ENCODE measurements at regions not wholly inside any gene's neighbourhood (a gene's known extent, or its start where the extent isn't known, plus 50 kb on each side); places are given as distances from the start of the nearest gene placed in this dataset.

DNA sequence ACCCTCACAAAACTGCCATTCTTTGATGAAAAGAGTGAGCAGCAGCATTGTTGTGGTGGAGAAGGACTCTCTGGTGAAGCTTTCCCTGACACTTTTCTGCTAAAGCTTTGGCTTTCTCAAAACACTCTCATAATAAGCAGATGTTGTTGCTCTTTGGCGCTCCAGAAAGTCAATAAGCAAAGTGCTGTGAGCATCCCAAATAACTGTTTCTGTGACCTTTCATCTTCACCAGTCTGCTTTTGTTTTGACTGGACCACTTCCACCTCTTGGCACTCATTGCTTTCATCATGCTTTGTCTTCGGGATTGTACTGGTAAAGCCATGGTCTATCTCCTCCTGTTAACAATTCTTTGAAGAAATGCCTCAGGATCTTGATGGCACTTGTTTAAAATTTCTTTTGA, 424.7 kb upstream of the TMPO start:
- no peak overlapping the region for H3K27ac ChIP-seq (ENCODE audit: low read depth, low read length, poor library complexity, severe bottlenecking)
- no peak overlapping the region for H3K4me2 ChIP-seq (ENCODE audit: low read length)
- no peaks in the 10 kb centered on the region for H3K27me3 ChIP-seq (ENCODE audit: insufficient read depth, low read length)
- no peaks in the 10 kb centered on the region for H3K4me1 ChIP-seq (ENCODE audit: insufficient read depth, low read length, severe bottlenecking)
- no peak overlapping the region for H3K9ac ChIP-seq (ENCODE audit: low read length)
- no peaks in the 10 kb centered on the region for H3K9me3 ChIP-seq (ENCODE audit: low read length)
- H3K36me3 ChIP-seq (ENCODE audit: insufficient read depth, low read length) = no peaks in the 10 kb centered on the region
- H3F3A ChIP-seq (ENCODE audit: insufficient read depth, low read length) = no peaks in the 10 kb centered on the region
- no peak overlapping the region for H2AFZ ChIP-seq (ENCODE audit: low read length)
- H4K20me1 ChIP-seq (ENCODE audit: insufficient read depth, low read length) = no peaks in the 10 kb centered on the region
- H3K4me3 ChIP-seq (ENCODE audit: low read depth, low read length, poor library complexity, severe bottlenecking) = no peak overlapping the region
- TF ChIP-seq EZH2 (IDR thresholded peaks at IDR 0.05; ENCODE audit: borderline replicate concordance, low read length) = no peak
- TF ChIP-seq, protein P1, sequence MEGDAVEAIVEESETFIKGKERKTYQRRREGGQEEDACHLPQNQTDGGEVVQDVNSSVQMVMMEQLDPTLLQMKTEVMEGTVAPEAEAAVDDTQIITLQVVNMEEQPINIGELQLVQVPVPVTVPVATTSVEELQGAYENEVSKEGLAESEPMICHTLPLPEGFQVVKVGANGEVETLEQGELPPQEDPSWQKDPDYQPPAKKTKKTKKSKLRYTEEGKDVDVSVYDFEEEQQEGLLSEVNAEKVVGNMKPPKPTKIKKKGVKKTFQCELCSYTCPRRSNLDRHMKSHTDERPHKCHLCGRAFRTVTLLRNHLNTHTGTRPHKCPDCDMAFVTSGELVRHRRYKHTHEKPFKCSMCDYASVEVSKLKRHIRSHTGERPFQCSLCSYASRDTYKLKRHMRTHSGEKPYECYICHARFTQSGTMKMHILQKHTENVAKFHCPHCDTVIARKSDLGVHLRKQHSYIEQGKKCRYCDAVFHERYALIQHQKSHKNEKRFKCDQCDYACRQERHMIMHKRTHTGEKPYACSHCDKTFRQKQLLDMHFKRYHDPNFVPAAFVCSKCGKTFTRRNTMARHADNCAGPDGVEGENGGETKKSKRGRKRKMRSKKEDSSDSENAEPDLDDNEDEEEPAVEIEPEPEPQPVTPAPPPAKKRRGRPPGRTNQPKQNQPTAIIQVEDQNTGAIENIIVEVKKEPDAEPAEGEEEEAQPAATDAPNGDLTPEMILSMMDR (IDR thresholded peaks at IDR 0.05; ENCODE audit: low read length) = no peak
- no peaks in the 10 kb centered on the region for H3K9me2 ChIP-seq (ENCODE audit: low read depth, low read length)
- no peaks in the 10 kb centered on the region for H3K79me2 ChIP-seq (ENCODE audit: insufficient read depth, low read length)

GRCh38 chr12:98096436-98096835, 419.0 kb upstream of the TMPO start:
- TF ChIP-seq, protein P1 (IDR thresholded peaks at IDR 0.05; ENCODE audit: low read length) = no peak
- no peak for TF ChIP-seq EZH2 (IDR thresholded peaks at IDR 0.05; ENCODE audit: borderline replicate concordance, low read length)
- H3K9me3 ChIP-seq (ENCODE audit: low read length) = no peaks in the 10 kb centered on the region
- H2AFZ ChIP-seq (ENCODE audit: low read length) = no peak overlapping the region
- H3K36me3 ChIP-seq (ENCODE audit: insufficient read depth, low read length) = no peaks in the 10 kb centered on the region
- H3K27me3 ChIP-seq (ENCODE audit: insufficient read depth, low read length) = no peaks in the 10 kb centered on the region
- H3K4me1 ChIP-seq (ENCODE audit: insufficient read depth, low read length, severe bottlenecking) = no peaks in the 10 kb centered on the region
- no peaks in the 10 kb centered on the region for H3K9me2 ChIP-seq (ENCODE audit: low read depth, low read length)
- H3K9ac ChIP-seq (ENCODE audit: low read length) = no peak overlapping the region
- H3K4me2 ChIP-seq (ENCODE audit: low read length) = no peak overlapping the region
- no peaks in the 10 kb centered on the region for H3K79me2 ChIP-seq (ENCODE audit: insufficient read depth, low read length)
- H4K20me1 ChIP-seq (ENCODE audit: insufficient read depth, low read length) = no peaks in the 10 kb centered on the region
- no peak overlapping the region for H3K4me3 ChIP-seq (ENCODE audit: low read depth, low read length, poor library complexity, severe bottlenecking)
- H3F3A ChIP-seq (ENCODE audit: insufficient read depth, low read length) = no peaks in the 10 kb centered on the region
- no peak overlapping the region for H3K27ac ChIP-seq (ENCODE audit: low read depth, low read length, poor library complexity, severe bottlenecking)

- Histone ChIP-seq H4K20me1 (ENCODE audit: insufficient read depth, low read length) (no peaks in the 10 kb centered on the region), H3K4me3 (ENCODE audit: low read depth, low read length, poor library complexity, severe bottlenecking) (no peak overlapping the region), H3F3A (ENCODE audit: insufficient read depth, low read length) (no peaks in the 10 kb centered on the region), H3K27ac (ENCODE audit: low read depth, low read length, poor library complexity, severe bottlenecking) (no peak overlapping the region), H2AFZ (ENCODE audit: low read length) (no peak overlapping the region), H3K36me3 (ENCODE audit: insufficient read depth, low read length) (no peaks in the 10 kb centered on the region), H3K9me3 (ENCODE audit: low read length) (no peaks in the 10 kb centered on the region), H3K9me2 (ENCODE audit: low read depth, low read length) (no peaks in the 10 kb centered on the region), H3K4me2 (ENCODE audit: low read length) (no peak overlapping the region), H3K9ac (ENCODE audit: low read length) (no peak overlapping the region), H3K27me3 (ENCODE audit: insufficient read depth, low read length) (no peaks in the 10 kb centered on the region), H3K4me1 (ENCODE audit: insufficient read depth, low read length, severe bottlenecking) (no peaks in the 10 kb centered on the region), H3K79me2 (ENCODE audit: insufficient read depth, low read length) (no peaks in the 10 kb centered on the region)
- no peak for TF ChIP-seq EZH2 (IDR thresholded peaks at IDR 0.05; ENCODE audit: borderline replicate concordance, low read length)
- TF ChIP-seq, protein P1 (IDR thresholded peaks at IDR 0.05; ENCODE audit: low read length) = no peak
Observed at GRCh38 chr12:98106031-98106683, 409.2 kb upstream of the TMPO start.
